Epithelial cell of proximal tubule (primary cell): ENCODE measurements at regions not wholly inside any gene's neighbourhood (a gene's known extent, or its start where the extent isn't known, plus 50 kb on each side); places are given as distances from the start of the nearest gene placed in this dataset.

Source experiments
- DNase-seq: peaks from one replicate; pipeline ENCODE4 v3.0.0-alpha.2; 2011; ENCODE audit warnings: low read depth
- H3K4me3 ChIP-seq: 2 replicates; pipeline ENCODE4 v1.5.1; 2011; ENCODE audit warnings: low read depth, mild to moderate bottlenecking, low read length
- TF ChIP-seq, protein P1 (sequence below): conservative IDR thresholded peaks from 2 replicates; pipeline ENCODE4 v1.5.1; 2012; ENCODE audit warnings: low read depth, mild to moderate bottlenecking, low read length

DNA sequence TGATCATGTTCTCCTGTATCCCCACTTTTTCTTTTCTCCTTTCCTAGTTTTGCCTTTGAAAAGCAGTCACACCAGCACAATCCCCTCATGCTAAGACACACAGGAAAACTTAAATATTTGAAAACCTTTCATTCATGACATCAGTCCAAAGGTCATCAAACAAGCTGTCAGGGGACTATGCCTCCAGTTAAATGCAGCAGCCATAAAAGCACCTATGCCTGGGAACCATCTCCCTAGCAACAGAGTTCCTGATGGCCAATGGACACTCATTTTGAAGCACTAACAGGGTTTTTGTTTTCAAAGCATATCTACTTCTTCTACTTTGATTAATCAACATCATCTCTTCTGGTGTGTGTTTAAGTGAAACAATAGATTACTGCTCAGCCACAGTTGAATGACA lies 286.4 kb upstream of the PARD3B start:
- DNase-seq, result no peak
- TF ChIP-seq, protein P1, sequence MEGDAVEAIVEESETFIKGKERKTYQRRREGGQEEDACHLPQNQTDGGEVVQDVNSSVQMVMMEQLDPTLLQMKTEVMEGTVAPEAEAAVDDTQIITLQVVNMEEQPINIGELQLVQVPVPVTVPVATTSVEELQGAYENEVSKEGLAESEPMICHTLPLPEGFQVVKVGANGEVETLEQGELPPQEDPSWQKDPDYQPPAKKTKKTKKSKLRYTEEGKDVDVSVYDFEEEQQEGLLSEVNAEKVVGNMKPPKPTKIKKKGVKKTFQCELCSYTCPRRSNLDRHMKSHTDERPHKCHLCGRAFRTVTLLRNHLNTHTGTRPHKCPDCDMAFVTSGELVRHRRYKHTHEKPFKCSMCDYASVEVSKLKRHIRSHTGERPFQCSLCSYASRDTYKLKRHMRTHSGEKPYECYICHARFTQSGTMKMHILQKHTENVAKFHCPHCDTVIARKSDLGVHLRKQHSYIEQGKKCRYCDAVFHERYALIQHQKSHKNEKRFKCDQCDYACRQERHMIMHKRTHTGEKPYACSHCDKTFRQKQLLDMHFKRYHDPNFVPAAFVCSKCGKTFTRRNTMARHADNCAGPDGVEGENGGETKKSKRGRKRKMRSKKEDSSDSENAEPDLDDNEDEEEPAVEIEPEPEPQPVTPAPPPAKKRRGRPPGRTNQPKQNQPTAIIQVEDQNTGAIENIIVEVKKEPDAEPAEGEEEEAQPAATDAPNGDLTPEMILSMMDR, result no peak
- H3K4me3 ChIP-seq, result no peak overlapping the region

DNA sequence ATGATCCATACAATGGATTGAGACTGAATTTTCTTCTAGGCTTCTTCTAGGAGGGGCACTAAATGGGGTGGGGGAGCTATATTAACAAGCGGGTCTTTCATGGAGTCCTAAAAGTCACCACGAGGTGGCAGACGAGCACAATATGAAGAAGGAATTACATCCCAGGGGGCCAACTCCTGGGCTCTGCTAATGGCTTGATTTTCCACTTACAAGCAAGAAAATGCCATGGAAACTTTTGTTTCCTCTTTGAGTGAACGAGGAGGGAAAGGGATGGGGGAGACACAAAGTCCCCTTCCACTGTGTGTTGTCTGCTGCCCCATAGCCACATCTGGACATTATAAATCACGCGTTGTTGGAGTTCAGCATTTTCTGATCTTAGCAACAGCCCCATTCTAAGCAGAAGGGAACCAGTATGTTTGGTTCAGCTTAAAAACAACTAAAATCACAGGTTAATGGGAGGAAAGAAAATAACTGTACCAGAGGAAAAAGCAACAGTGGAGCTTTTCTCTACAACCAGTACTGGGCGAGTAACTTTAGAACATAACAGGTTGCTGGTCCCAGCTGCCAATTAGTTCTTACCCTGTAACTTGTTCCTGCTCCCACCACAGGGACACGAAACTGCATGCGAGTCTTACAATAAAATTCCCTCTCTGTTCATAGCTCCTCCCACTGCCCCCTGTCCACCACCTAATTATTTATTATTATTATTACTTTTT lies 285.0 kb upstream of the PARD3B start:
- TF ChIP-seq, protein P1, result peak; percentile 84
- no peak for DNase-seq
- H3K4me3 ChIP-seq, result no peak overlapping the region

DNA sequence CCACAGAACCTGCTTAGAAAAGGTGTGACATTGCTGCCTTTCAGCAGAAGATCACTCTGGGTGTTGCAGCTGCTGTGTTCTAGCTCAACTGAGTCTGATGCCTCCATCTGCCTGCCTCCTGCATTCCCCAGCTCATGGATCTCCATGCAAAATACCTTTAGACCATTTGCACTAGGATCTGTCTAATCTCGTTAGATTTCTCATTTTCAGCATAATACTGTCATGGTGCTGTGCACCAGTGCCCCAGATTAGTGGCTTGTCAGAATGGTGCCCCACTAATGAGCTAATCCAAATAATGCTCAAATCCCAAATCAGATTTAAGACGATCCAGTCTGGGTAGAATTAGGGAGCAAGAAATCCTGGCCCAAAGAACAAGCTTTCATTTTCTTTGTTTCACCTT lies 284.4 kb upstream of the PARD3B start:
- no peak for DNase-seq
- TF ChIP-seq, protein P1, result no peak
- no peak overlapping the region for H3K4me3 ChIP-seq

- no peak overlapping the region for H3K4me3 ChIP-seq
Observed at GRCh38 chr2:204261846-204262245, 283.4 kb upstream of the PARD3B start.

DNA sequence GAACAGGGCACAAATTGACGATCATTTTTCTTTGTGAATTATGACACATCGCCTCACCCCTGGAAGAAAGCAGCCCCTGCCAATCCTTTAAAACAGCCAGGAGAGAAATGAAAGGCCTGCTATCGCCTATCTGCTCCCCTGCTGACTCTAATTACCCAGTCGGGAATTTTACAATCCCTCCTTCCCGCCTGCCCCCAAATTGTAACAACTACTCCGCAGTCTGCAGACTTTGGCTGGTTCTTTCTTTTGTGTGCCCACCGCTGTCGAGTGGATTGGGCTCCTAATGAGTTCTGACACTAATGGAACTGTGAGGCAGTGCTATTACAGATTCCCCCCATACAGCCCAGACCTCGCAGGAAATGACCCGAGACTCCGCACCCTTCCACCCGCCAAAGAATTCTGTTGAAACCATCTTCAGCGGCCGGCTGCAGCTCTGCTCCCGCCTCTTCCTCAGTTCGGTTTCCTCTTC lies 281.2 kb upstream of the PARD3B start:
- H3K4me3 ChIP-seq, result no peak overlapping the region
- TF ChIP-seq, protein P1, result no peak
- DNase-seq, result no peak

More at GRCh38 chr2:204261846-204262245, 283.4 kb upstream of the PARD3B start:
- TF ChIP-seq, protein P1, result no peak
- no peak for DNase-seq

- TF ChIP-seq, protein P1, result no peak
- DNase-seq, result no peak
- H3K4me3 ChIP-seq, result no peak overlapping the region
Observed at GRCh38 chr2:204264621-204265140, 280.6 kb upstream of the PARD3B start.
